Stimulated activated CD4-positive, alpha-beta T cell treated with anti-CD3 and anti-CD28 coated beads, Interleukin-12 subunit alpha, Interleukin-12 subunit beta, amount 100 ng/mL, for 4 hours (primary cell): ENCODE measurements at regions not wholly inside any gene's neighbourhood (a gene's known extent, or its start where the extent isn't known, plus 50 kb on each side); places are given as distances from the start of the nearest gene placed in this dataset.
"Not testable (repeated sequence)": the region's sequence is repeated elsewhere in the genome, so short reads cannot be mapped to it uniquely, and the experiment has no call there.

Experiments
- DNase-seq: peaks from one replicate; pipeline ENCODE4 v3.0.0-alpha.2; 2020

DNA sequence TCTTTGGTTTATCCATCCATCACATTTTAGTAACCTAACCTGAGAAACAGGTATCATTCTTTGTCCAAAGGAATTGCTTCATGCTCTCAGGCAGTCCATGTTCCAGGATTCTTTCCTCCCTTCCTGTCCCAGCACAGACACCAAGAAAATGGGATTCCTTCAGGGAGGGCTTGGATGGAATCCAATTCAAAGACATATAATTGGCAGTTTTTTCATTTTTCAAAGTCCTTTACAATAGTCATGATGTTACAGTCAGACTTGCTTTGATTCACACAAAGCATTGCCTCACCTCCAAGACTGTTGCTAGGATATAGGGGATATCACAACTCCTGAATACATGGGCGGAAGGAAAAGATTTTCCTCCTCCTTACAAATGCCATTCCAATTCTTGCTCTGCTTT lies 241.4 kb upstream of the ACVR2A start:
- no peak for DNase-seq

- no peak for DNase-seq
Measured at GRCh38 chr2:147600646-147601045, 244.2 kb upstream of the ACVR2A start.

DNA sequence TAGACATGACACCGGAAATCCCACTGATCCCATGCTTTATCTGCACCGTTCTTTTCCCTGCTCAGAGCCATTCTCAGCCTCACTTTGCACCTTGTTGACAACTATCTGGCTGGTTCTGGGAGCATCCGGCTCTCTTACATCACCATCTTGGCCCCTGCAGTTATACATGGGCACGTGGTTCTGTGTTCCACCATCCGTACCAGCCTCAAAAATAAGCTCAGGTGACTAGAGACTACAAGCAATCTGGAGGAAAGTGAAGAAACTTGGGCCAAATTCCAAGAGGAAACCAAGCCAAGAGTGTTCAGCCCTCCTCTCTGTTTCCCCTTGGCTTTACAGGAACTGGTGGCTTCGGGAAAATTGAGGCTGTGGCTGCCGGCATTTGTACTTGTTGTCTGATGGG lies 244.6 kb upstream of the ACVR2A start:
- no peak for DNase-seq

GRCh38 chr2:147595200-147595599 lies 249.6 kb upstream of the ACVR2A start:
- no peak for DNase-seq

DNA sequence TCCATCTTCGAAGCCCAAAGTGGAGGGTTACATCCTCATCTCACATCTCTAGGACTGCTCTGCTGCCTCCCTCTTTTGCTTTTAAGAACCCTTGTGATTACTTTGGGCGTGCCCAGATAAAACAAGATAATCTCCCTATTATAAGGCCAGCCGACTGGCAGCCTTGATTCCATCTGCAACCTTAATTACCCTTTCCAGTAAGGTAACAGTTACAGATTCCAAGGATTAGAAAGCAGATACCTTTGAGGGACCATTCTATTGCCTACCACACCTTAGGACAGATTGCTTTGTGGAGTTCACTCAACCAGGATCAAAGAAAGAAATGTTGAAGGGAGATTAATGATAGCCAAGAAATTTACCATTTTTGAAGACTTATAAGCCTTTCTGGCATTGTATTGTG lies 250.8 kb upstream of the ACVR2A start:
- DNase-seq: no peak

DNA sequence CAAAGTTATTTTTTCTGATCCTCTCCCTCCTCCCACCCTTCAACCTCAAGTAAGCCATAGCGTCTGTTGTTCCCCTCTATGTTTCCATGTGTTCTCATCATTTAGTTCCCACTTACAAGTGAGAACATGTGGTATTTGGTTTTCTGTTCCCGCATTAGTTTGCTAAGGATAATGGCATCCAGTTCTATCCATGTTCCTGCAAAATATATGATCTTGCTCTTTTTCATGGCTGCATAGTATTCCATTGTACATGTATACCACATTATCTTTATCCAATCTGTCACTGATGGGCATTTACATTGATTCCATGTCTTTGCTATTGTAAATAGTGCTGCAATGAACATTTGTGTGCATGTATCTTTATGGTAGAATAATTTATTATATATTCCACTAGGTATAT lies 252.0 kb upstream of the ACVR2A start:
- not testable (repeated sequence) for DNase-seq

DNA sequence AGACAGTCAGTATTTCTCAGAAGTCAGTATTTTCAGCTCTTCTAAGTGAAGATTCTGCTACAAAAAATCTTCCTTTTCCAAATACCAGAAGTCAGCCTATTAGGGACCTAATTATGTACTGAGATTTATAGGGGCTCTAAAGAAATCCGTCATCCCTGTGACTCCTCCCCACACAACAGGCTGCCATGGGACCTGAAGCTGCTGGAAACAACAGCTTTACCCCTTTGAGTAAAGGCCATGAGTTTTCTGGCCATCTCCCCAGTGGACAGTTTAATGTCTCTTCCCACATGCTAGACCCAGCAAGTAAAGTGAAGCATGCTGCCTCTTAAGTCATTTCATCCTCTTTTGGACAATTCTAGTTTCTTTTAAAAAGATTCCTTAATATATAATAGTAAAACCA lies 255.7 kb upstream of the ACVR2A start:
- DNase-seq: no peak

GRCh38 chr2:147588191-147588590 lies 256.6 kb upstream of the ACVR2A start:
- DNase-seq: no peak

- no peak for DNase-seq
Measured at GRCh38 chr2:147578529-147578928, 266.3 kb upstream of the ACVR2A start.

- DNase-seq: no peak
Measured at GRCh38 chr2:147577998-147578380, 266.8 kb upstream of the ACVR2A start.

DNA sequence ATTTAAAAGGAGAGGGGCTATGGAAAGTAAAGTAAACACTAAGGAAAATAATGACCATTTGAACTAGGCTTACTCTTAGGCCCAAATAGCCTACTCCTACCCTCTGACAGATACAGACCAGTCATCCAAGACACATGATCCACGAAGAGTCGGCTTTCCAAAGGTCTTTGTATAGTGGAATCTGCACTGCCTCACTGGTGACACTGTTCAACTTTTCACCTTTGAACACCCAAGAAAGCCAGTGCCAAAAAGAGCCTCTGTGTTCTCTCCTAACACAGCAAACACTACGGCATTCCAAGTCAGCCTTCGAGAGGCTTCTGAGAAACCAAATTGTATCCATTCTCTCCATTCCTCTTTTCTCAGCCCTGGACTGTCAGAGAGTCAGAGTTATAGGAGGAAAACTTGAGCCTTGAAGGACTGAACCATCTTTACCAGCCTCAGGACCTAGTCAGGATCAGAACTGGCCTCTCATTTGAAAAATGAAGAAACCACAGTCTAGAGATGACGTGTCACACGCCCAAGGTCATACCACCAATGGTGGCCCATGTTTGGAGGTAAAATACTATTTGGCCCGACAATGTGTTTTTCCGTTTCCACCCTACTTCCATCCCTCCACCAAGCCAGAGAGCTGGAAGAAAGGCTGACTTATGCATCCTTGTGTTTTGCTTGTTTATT lies 267.4 kb upstream of the ACVR2A start:
- no peak for DNase-seq

GRCh38 chr2:147575106-147575505 lies 269.7 kb upstream of the ACVR2A start:
- DNase-seq: no peak

GRCh38 chr2:147572622-147573021 lies 272.2 kb upstream of the ACVR2A start:
- DNase-seq: no peak

DNA sequence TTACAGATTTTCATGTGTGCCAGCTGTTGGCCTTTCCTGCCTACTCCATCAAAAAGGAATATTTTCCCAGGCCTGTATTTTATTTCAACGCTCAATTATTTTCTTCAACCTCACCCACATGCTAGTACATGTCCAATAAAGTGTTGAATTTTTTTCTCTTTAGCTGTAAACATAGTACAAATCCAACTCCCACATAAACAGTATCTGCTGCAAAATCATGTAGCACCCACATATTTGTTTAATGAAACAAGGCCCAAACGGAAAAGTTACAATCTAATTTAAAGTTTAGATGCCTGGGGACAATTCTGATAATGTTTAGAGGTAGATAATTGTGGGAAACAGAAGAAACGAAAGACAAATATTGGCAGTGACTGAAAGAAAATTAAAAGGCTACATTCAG lies 275.4 kb upstream of the ACVR2A start:
- DNase-seq: no peak

GRCh38 chr2:147568109-147568508 lies 276.7 kb upstream of the ACVR2A start:
- DNase-seq: no peak

DNA sequence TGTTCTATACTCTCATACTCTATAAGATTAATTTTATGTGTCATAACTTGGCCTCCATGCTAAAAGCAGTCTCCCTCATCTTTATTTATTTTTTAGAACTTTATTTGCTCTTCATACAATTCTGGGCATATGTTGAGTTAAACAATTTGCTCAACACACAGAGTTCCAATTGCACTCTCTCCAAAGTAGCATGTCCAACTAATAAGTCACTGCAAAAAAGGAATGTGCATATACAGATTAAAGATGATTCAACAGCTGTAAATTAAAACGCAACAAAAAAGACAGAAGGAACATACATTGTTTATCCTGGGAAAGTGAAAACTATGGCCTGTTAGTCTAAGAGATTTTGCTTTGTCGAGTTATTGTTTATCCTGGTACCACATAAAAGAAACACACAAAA lies 277.7 kb upstream of the ACVR2A start:
- DNase-seq: no peak

DNA sequence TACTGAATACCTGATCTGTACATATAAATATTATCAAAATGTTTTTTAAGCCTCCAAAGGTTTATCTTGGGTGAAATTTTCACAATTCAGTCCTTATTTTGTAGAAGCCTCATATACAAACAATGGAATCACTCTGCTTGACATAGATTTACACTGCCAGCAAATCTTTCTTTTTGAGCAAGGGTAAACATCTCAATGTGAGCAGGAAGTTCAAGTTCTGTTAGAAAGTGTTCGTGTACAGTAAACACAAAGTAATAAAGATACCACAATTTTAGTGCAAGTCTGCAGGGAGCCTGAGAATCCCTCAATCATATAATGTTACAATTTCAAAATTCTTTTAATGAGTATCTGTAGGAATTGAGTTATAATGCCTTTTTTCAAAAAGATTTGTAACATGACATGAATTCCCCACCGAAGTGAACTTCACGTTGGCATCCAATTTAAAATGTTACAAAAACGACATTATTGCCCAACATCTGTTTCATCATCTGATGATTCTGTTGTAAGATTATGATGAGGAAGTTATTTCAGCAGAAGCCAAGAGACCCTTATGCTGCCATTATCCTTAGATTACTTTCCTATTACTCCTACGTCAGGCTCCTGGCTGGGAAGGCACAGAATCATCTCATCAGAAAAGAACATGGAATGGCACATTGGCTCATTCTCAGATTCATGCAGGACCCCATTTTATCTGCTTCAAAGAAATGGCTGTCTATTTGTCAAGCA lies 283.9 kb upstream of the ACVR2A start:
- no peak for DNase-seq

DNA sequence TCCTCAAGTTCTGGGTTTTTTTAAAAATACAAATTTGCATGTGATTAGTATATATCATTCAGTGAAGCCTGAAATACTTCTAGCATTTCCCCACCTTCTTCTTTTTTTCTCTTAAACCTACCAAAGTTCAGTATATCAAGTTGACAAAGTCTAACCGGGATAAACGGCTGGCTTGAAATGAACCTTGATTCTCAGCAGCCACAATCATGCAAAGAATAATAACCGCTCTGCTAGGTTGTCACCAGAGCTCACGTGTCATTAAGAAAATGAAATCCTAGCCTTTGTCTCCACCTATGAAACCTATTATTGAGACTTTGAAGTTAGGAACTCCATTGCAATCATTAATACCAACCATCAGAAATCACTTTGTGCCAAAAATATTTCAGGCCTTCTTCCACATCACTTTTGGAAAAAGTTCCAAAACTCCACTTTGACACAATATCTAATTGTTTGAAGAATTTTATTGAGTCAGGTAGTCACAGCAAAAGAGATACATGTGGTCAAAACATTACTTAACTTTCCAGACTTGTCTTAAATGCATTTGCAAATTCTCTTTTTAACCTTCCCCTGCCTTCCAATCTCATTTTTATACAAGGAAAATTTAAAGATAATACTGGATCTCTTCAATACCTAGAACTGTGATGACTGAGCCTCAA lies 285.6 kb upstream of the ACVR2A start:
- no peak for DNase-seq

DNA sequence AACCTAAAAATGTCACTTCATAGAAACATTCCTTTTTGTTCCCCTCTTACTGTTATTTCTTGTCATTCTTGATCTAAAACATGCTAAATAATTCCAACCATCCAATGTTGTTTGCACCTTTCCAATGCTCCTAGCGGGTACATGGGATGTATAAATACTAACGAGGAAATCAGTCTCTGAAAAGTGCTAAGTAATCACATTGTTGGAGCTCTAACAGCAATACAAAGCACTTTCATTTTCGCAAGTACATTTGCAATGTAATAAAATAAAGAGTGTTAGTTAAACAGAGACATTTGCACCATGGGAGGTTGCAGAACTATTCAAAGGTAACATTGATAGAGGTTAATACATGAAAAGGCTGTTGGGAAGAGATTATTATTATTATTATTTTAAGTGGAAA lies 286.2 kb upstream of the ACVR2A start:
- no peak for DNase-seq

DNA sequence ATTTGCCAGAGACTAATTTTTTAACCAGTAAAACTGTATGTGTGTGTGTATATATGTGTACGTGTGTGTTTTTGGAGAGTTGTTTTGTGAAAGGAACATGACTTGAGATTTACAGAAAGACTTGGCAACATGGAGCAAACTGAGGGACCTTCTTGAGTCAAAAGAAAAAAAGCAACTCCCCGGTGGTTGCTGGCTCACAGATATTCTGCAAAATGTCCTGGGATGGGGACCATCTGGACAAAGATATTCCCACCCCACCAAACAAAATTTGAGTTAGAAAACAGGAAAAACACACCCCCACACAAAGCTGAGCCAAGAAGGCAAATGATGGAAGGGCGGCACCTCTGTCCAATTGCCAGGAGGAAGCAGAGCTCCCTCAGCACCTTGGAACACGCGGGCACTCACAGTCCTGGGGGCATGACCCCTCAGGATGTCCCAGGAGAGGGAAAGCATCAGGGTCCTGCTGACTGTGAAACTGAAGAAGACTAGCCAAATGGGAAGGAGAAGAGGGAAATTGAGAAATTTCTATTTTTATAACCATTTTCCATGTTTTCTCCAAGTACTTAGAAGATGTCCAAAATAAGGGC lies 290.2 kb upstream of the ACVR2A start:
- no peak for DNase-seq

GRCh38 chr2:147553775-147554271 lies 291.0 kb upstream of the ACVR2A start:
- DNase-seq: no peak

GRCh38 chr2:147550995-147551731 lies 293.7 kb upstream of the ACVR2A start:
- DNase-seq: no peak

DNA sequence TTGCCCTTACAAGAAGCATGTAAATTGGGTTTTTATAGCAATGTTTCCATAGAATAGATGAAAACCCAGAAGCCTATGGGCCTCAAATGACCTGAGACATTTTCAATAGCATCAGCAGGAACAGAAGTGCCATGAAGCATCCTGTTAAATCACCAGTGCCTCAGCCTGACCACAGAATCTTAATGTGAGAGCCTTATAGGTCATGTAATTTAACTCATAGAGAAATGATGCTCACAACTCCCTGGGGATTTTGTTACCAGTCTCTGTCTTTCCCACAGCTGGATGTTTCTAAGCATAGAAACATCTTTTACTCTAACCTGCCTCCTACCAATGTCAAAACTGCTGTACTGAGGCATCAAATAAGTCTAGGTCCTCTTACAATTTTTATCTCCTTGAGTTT lies 295.8 kb upstream of the ACVR2A start:
- no peak for DNase-seq
